GM23338 (cell line): ENCODE measurements at regions not wholly inside any gene's neighbourhood (a gene's known extent, or its start where the extent isn't known, plus 50 kb on each side); places are given as distances from the start of the nearest gene placed in this dataset.

Experiments used
- CREB1 ChIP-seq: fragments of 250-450 bp; sonication (Bioruptor Pico); IDR thresholded peaks from 2 replicates; pipeline ENCODE4 v1.5.0; 2020; ENCODE audit warnings: low read depth, mild to moderate bottlenecking, moderate library complexity
- CTCF ChIP-seq, 2 experiments: fragments of 200-600 bp in 1 of 2; sonication (generic) in 1 of 2; conservative IDR thresholded peaks; 2 replicates each; pipeline versions ENCODE4 v1.5.1 to v1.6.1; 2016 to 2017; ENCODE audit warnings: antibody characterized with exemption in 2 of 2, low read depth in 2 of 2, mild to moderate bottlenecking in 2 of 2, moderate library complexity in 1 of 2
- EZH2 ChIP-seq: fragments of 200-600 bp; sonication (generic); IDR thresholded peaks from one replicate; pipeline ENCODE4 v1.8.0; 2017; ENCODE audit warnings: antibody characterized with exemption, mild to moderate bottlenecking, low read depth; ENCODE audit not compliant: unreplicated experiment
- EZH2phosphoT487 ChIP-seq: fragments of 200-600 bp; sonication (generic); IDR thresholded peaks from one replicate; pipeline ENCODE4 v1.8.1; 2018; ENCODE audit warnings: antibody characterized with exemption; ENCODE audit not compliant: unreplicated experiment
- POLR2AphosphoS5 ChIP-seq: IDR thresholded peaks from 2 replicates; pipeline ENCODE4 v1.6.1; 2016; ENCODE audit warnings: antibody characterized with exemption, low read depth
- REST ChIP-seq: IDR thresholded peaks from one replicate; pipeline ENCODE4 v1.6.1; 2018; ENCODE audit warnings: antibody characterized with exemption; ENCODE audit not compliant: unreplicated experiment
- STAT1 ChIP-seq: IDR thresholded peaks from one replicate; pipeline ENCODE4 v1.6.1; 2016; ENCODE audit warnings: antibody characterized with exemption; ENCODE audit not compliant: unreplicated experiment
- ZNF114 ChIP-seq: fragments of 250-450 bp; sonication (Bioruptor Pico); IDR thresholded peaks from 2 replicates; pipeline ENCODE4 v1.5.0; 2020; ENCODE audit warnings: mild to moderate bottlenecking, moderate library complexity

- peak; percentile 93 to 94 for TF ChIP-seq CTCF (conservative IDR thresholded peaks at IDR 0.05; ENCODE audit: low read depth in 2 of 2)
- TF ChIP-seq EZH2 = no peak
- no peak for TF ChIP-seq POLR2AphosphoS5
- no peak for TF ChIP-seq EZH2phosphoT487
- TF ChIP-seq ZNF114 (CRISPR knock-in tag) = no peak
- TF ChIP-seq REST = no peak
- TF ChIP-seq CREB1 (CRISPR knock-in tag) = no peak
- TF ChIP-seq STAT1 = no peak
These were observed 176.5 kb downstream of the TGFB2 start for GRCh38 chr1:218521414-218522169.
